Lower leg skin (tissue), 3 donors: ENCODE measurements at regions not wholly inside any gene's neighbourhood (a gene's known extent, or its start where the extent isn't known, plus 50 kb on each side); places are given as distances from the start of the nearest gene placed in this dataset.

Source experiments
- POLR2A ChIP-seq, 2 donors: fragments of 450-650 bp; IDR thresholded peaks; one replicate each; pipeline ENCODE4 v1.6.1; 2016 to 2017; ENCODE audit warnings: antibody characterized with exemption in 2 of 2, mild to moderate bottlenecking in 1 of 2, moderate library complexity in 1 of 2
- TF ChIP-seq, protein P1 (sequence below), 3 donors: fragments of 450-650 bp; IDR thresholded peaks; one replicate each; pipeline ENCODE4 v1.5.1; 2016; ENCODE audit warnings: antibody characterized with exemption in 3 of 3, mild to moderate bottlenecking in 3 of 3, moderate library complexity in 2 of 3

DNA sequence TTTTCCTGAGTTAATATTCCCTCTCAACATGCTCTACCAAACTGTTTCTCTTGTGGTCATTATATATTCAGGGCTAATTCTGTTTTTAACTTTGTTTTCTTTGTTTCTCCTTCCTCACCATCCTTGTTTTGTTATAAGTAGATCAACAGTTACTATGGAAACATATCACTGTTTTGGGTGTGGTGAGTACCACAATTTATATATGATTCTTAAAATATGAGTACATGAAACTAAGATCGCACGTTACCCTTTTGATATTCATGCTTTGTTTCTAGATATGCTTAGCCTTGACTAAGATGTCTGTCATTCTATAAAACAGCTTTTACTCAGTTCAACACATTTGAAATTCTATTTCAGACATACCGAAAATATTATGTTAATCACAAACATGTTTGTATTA lies 232.3 kb upstream of the ITGA4 start:
- TF ChIP-seq, protein P1, sequence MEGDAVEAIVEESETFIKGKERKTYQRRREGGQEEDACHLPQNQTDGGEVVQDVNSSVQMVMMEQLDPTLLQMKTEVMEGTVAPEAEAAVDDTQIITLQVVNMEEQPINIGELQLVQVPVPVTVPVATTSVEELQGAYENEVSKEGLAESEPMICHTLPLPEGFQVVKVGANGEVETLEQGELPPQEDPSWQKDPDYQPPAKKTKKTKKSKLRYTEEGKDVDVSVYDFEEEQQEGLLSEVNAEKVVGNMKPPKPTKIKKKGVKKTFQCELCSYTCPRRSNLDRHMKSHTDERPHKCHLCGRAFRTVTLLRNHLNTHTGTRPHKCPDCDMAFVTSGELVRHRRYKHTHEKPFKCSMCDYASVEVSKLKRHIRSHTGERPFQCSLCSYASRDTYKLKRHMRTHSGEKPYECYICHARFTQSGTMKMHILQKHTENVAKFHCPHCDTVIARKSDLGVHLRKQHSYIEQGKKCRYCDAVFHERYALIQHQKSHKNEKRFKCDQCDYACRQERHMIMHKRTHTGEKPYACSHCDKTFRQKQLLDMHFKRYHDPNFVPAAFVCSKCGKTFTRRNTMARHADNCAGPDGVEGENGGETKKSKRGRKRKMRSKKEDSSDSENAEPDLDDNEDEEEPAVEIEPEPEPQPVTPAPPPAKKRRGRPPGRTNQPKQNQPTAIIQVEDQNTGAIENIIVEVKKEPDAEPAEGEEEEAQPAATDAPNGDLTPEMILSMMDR (IDR thresholded peaks at IDR 0.05) = no peak
- TF ChIP-seq POLR2A (IDR thresholded peaks at IDR 0.05) = no peak
